Body of pancreas (tissue), 4 donors: ENCODE measurements at regions not wholly inside any gene's neighbourhood (a gene's known extent, or its start where the extent isn't known, plus 50 kb on each side); places are given as distances from the start of the nearest gene placed in this dataset.

Experiments used
- ATAC-seq: fragments of 150-250 bp; one replicate; pipeline ENCODE4 v1.9.1; 2016
- DNase-seq, 4 donors: peaks; one replicate each; pipeline ENCODE4 v3.0.0-alpha.2; 2019
- H3K27ac ChIP-seq, 4 donors: fragments of 200-600 bp; sonication (generic); 1 replicate in 3 of 4; 2 replicates in 1 of 4; pipeline versions ENCODE4 v1.5.1 to v1.6.1; 2016 to 2019; ENCODE audit warnings: mild to moderate bottlenecking in 1 of 4, mixed read lengths in 1 of 4, moderate library complexity in 1 of 4
- H3K27me3 ChIP-seq, 2 donors: fragments of 200-600 bp; sonication (generic); one replicate each; pipeline ENCODE4 v1.6.0; 2016; ENCODE audit warnings: mild to moderate bottlenecking in 1 of 2
- H3K36me3 ChIP-seq, 2 donors: fragments of 200-600 bp; sonication (generic); replicated peaks in 1 of 2; 2 replicates each; pipeline ENCODE4 v1.5.1; 2016; ENCODE audit warnings: low read depth in 2 of 2; ENCODE audit not compliant: insufficient read depth in 1 of 2
- H3K4me1 ChIP-seq: fragments of 200-600 bp; sonication (generic); one replicate; pipeline ENCODE4 v1.6.0; 2016
- H3K4me3 ChIP-seq, 2 donors: fragments of 200-600 bp; sonication (generic); 1 replicate in 1 of 2; 2 replicates in 1 of 2; pipeline ENCODE4 v1.5.1; 2016 to 2019
- H3K9me3 ChIP-seq, 3 donors: fragments of 200-600 bp; sonication (generic); 1 replicate in 2 of 3; 2 replicates in 1 of 3; pipeline ENCODE4 v1.5.1; 2016
- POLR2A ChIP-seq, 3 donors: fragments of 450-650 bp; IDR thresholded peaks; one replicate each; pipeline ENCODE4 v1.6.1; 2016; ENCODE audit warnings: antibody characterized with exemption in 3 of 3, mild to moderate bottlenecking in 2 of 3
- WGBS, 2 donors: methylation state at CpG; one replicate each; pipeline ENCODE4 v1.1.5; 2017; 5-methylcytosine and 5-hydroxymethylcytosine counted together
- intact Hi-C: fragments of 100-400 bp; cut with DNase I; formaldehyde crosslinking; loops from one replicate; pipeline ENCODE4 v1.15.1; 2023
- TF ChIP-seq, protein P1 (sequence below), 7 experiments: fragments of 450-650 bp in 4 of 7; fragments of 200-600 bp in 3 of 7; sonication (generic) in 3 of 7; IDR thresholded peaks; one replicate each; pipeline ENCODE4 v1.5.1; 2016 to 2019; ENCODE audit warnings: antibody characterized with exemption in 7 of 7

DNA sequence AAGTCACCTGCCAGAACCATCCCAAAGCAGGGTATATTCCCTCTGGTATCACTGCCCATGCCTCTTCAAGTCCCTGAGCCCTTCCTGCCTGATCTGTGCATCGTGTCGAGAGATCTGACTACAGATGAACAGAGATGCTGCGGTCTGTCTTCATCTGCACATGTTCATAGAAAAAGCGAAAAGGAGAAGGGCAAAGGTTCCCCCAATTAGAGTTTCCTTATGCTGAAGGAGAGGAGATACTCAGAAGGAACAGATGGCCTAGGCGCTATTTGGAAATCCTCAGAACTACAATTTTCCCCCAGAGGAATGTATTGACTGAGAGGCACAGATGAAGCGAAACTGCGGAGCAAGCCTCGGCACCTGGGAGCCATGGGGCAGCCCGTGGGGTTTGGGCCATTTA, 170.9 kb downstream of the SEC61B start:
- 86 to 87% methylated on average over 9 of the region's 9 CpGs for WGBS, 2 donors
- Histone ChIP-seq H3K27me3 (no peaks in the 10 kb centered on the region), H3K4me3 (no peak overlapping the region), H3K9me3 (no peaks in the 10 kb centered on the region), H3K4me1 (no peaks in the 10 kb centered on the region), H3K36me3 (no peaks in the 10 kb centered on the region), H3K27ac (no peak overlapping the region)
- intact Hi-C loops, result no loop called here
- DNase-seq, result no peak
- ATAC-seq, result no peak
- TF ChIP-seq, protein P1, sequence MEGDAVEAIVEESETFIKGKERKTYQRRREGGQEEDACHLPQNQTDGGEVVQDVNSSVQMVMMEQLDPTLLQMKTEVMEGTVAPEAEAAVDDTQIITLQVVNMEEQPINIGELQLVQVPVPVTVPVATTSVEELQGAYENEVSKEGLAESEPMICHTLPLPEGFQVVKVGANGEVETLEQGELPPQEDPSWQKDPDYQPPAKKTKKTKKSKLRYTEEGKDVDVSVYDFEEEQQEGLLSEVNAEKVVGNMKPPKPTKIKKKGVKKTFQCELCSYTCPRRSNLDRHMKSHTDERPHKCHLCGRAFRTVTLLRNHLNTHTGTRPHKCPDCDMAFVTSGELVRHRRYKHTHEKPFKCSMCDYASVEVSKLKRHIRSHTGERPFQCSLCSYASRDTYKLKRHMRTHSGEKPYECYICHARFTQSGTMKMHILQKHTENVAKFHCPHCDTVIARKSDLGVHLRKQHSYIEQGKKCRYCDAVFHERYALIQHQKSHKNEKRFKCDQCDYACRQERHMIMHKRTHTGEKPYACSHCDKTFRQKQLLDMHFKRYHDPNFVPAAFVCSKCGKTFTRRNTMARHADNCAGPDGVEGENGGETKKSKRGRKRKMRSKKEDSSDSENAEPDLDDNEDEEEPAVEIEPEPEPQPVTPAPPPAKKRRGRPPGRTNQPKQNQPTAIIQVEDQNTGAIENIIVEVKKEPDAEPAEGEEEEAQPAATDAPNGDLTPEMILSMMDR (IDR thresholded peaks at IDR 0.05), result no peak
- no peak for TF ChIP-seq POLR2A (IDR thresholded peaks at IDR 0.05)

DNA sequence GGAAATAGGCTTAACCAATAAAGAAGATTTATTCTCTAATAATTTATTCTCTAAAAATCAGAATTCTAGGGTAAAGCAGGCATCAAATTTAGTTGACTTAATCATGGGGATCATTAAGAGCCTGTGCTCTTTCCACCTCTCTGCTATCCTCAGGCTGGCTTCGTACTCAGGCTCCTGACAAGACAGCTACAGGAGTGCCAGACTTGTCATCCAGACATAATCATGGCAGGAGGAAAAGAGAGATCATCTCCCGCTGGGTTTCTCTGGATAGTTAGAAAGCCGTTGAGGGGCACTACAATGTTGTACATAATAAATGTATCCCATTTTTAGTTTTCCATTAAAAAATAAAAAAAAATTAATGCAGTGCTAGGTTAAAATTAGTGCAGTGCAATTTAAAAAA, 171.9 kb downstream of the SEC61B start:
- ATAC-seq (no peak), DNase-seq (no peak)
- TF ChIP-seq, protein P1 (IDR thresholded peaks at IDR 0.05), result no peak
- TF ChIP-seq POLR2A (IDR thresholded peaks at IDR 0.05), result no peak
- H3K27ac ChIP-seq, result no peak overlapping the region
- H3K27me3 ChIP-seq, result no peaks in the 10 kb centered on the region
- intact Hi-C loops, result no loop called here
- 54 to 61% methylated on average over 3 of the region's 3 CpGs for WGBS, 2 donors
- no peaks in the 10 kb centered on the region for H3K4me1 ChIP-seq
- no peaks in the 10 kb centered on the region for H3K36me3 ChIP-seq
- H3K4me3 ChIP-seq, result no peak overlapping the region
- H3K9me3 ChIP-seq, result no peaks in the 10 kb centered on the region

DNA sequence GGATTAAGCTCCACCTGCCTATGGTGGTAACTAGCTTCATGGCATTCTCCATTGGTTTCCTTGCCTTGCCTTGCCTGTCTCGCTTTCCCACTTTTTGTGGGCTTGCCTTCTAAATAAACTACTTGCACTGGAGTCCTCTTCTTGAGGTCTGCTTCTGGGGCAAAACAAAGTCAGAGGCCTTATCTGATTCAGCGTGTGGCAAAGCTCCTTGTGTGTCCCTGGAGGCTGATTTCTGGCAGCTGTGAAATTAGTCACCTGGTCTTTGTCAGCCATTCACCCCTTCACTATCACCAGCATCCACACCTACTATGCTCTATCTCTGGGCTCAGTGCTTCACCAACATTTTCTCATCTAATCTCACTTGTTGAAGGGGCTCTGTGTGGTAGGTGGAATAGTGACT, 176.2 kb downstream of the SEC61B start:
- Histone ChIP-seq H3K4me3 (no peak overlapping the region), H3K36me3 (no peaks in the 10 kb centered on the region), H3K27me3 (no peaks in the 10 kb centered on the region), H3K27ac (no peak overlapping the region), H3K4me1 (no peaks in the 10 kb centered on the region), H3K9me3 (no peaks in the 10 kb centered on the region)
- no peak for DNase-seq
- TF ChIP-seq, protein P1 (IDR thresholded peaks at IDR 0.05), result no peak
- no peak for TF ChIP-seq POLR2A (IDR thresholded peaks at IDR 0.05)
- intact Hi-C loops, result no loop called here
- no peak for ATAC-seq
- WGBS, 2 donors, result 53 to 65% methylated on average over 2 of the region's 2 CpGs

DNA sequence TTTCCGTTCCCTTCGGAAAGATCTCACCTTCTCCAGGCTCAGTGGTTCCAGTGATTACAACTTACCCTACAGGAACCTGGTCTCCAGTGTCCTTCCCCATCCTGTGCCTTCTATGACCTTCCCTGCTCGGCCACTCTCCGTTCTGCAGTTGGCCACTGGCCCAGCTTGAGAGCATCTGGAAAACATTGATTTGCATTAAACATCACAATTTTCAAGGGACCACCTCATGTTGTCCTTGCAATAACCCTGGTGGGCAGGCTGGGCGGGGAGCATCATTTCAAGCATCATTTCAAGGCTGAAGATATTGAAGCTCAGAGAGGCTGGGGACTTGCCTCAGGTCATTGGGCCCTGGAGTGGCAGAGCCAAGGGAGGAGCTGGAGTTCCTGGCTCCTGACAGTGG, 177.4 kb downstream of the SEC61B start:
- Histone ChIP-seq H3K27me3 (no peaks in the 10 kb centered on the region), H3K4me3 (no peak overlapping the region), H3K36me3 (no peaks in the 10 kb centered on the region), H3K9me3 (no peaks in the 10 kb centered on the region), H3K4me1 (no peaks in the 10 kb centered on the region), H3K27ac (no peak overlapping the region)
- intact Hi-C loops, result no loop called here
- no peak for ATAC-seq
- 92 to 96% methylated on average over 5 of the region's 5 CpGs for WGBS, 2 donors
- DNase-seq, result no peak
- TF ChIP-seq, protein P1 (IDR thresholded peaks at IDR 0.05), result no peak
- no peak for TF ChIP-seq POLR2A (IDR thresholded peaks at IDR 0.05)

DNA sequence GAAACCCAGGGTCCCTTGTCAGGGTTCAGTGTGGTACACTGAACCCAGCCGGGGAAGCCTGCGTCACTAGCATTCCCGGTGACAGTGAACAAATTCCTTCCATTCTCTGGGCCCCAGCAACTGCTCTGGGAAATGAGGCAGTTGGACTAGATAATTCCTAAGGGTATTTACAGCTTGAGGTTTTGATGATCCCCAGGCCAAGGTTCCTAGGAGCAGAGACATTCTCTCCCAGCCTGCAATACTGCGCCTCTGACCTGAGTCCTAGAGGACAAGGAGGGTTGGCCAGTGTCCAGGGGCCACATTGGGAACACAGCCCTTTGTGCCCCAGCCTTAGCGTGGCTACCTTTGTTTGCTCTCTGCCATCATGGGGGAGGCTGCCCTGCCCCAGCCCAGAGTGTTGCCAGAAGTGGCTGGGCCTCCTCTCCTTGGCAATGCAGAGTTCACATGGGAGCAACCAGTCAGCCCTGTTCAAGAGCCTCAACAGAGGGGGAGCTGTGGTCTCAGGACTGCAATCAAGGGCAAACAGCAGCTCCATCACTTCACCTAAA, 178.2 kb downstream of the SEC61B start:
- no peaks in the 10 kb centered on the region for H3K27me3 ChIP-seq
- ATAC-seq, result peak; percentile 60

More for the DNA sequence above, 178.2 kb downstream of the SEC61B start:
- intact Hi-C loops, result no loop called here
- no peak overlapping the region for H3K27ac ChIP-seq
- no peaks in the 10 kb centered on the region for H3K4me1 ChIP-seq
- H3K4me3 ChIP-seq, result no peak overlapping the region
- H3K9me3 ChIP-seq, result no peaks in the 10 kb centered on the region
- H3K36me3 ChIP-seq, result no peaks in the 10 kb centered on the region
- peak; percentile 16 to 30 (median 24) for DNase-seq
- TF ChIP-seq POLR2A (IDR thresholded peaks at IDR 0.05), result no peak
- TF ChIP-seq, protein P1 (IDR thresholded peaks at IDR 0.05), result no peak
- 71 to 73% methylated on average over 4 to 5 of the region's 5 CpGs for WGBS, 2 donors
